ENCODE measurements at regions not wholly inside any gene's neighbourhood (a gene's known extent, or its start where the extent isn't known, plus 50 kb on each side); places are given as distances from the start of the nearest gene placed in this dataset.

GRCh38 chr10:3530783-3531645, 254.0 kb downstream of the KLF6 start:
- H3K27ac ChIP-seq (ENCODE audit: low read length) = 0 out of 2 replicates have a peak overlapping the region, but pooled peaks have one; percentile 9

DNA sequence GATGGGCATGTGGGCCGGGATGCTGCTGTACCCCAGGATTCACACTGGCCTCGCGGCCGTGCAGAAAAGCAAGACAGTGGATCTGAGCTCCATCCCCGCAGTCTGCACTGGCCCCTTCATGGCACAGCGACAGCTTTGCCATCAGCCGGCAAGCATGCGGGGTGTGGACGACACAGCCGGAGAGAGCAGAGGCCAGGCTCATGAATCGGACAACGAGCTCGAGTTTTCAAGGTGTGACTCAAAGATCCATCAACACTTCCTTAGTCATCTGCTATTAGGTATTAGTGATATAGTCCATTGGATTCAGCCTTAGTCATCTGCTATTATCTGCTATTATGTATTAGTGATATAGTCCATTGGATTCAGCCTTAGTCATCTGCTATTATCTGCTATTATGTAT, 254.7 kb downstream of the KLF6 start:
- no peaks in the 10 kb centered on the region for H4K20me1 ChIP-seq (ENCODE audit: low read length)
- CTCF ChIA-PET = interaction anchor here (1.0 kb wide), 1 partner anchor 32 kb away, joined by 3 read pairs; no protein-coding TSS in a partner anchor
- intact Hi-C loops (cut with micrococcal nuclease) = loop anchor here (5.0 to 10.0 kb wide), 2 partner anchors 232 to 524 kb away; no protein-coding TSS in a partner anchor

More at GRCh38 chr10:3530783-3531645, 254.0 kb downstream of the KLF6 start:
- peaks cover 42% of the 10 kb centered on the region for H3K4me1 ChIP-seq (ENCODE audit: insufficient read depth, low read length)
- no peaks in the 10 kb centered on the region for H3K9me3 ChIP-seq (ENCODE audit: low read length)
- no peak overlapping the region for H2AFZ ChIP-seq (ENCODE audit: low read length)
- H3K36me3 ChIP-seq (ENCODE audit: low read depth, low read length) = no peaks in the 10 kb centered on the region
- no peaks in the 10 kb centered on the region for H3F3A ChIP-seq (ENCODE audit: low read length, unreplicated experiment)
- no peak overlapping the region for H3K4me3 ChIP-seq (ENCODE audit: low read length)
- ChIA-PET CTCF (interaction anchor here (1.0 kb wide), 1 partner anchor 32 kb away, joined by 3 read pairs; no protein-coding TSS in a partner anchor), POLR2A (ENCODE audit: unreplicated experiment) (no interaction called here)
- H3K27me3 ChIP-seq (ENCODE audit: low read length) = no peaks in the 10 kb centered on the region
- no peaks in the 10 kb centered on the region for H4K20me1 ChIP-seq (ENCODE audit: low read length)
- no peak overlapping the region for H3K4me2 ChIP-seq (ENCODE audit: low read length)
- H3K9me2 ChIP-seq (replicated peaks; ENCODE audit: low read length) = no peaks in the 10 kb centered on the region
- intact Hi-C loops (cut with micrococcal nuclease) = loop anchor here (5.0 to 10.0 kb wide), 2 partner anchors 231 to 524 kb away; no protein-coding TSS in a partner anchor
- H3K9ac ChIP-seq (ENCODE audit: low read length) = no peak overlapping the region
- TF ChIP-seq EZH2phosphoT487 (IDR thresholded peaks at IDR 0.05; ENCODE audit: borderline replicate concordance, low read length) = no peak
- TF ChIP-seq EZH2 (IDR thresholded peaks at IDR 0.05; ENCODE audit: low read length, unreplicated experiment) = no peak
- TF ChIP-seq, protein P1, sequence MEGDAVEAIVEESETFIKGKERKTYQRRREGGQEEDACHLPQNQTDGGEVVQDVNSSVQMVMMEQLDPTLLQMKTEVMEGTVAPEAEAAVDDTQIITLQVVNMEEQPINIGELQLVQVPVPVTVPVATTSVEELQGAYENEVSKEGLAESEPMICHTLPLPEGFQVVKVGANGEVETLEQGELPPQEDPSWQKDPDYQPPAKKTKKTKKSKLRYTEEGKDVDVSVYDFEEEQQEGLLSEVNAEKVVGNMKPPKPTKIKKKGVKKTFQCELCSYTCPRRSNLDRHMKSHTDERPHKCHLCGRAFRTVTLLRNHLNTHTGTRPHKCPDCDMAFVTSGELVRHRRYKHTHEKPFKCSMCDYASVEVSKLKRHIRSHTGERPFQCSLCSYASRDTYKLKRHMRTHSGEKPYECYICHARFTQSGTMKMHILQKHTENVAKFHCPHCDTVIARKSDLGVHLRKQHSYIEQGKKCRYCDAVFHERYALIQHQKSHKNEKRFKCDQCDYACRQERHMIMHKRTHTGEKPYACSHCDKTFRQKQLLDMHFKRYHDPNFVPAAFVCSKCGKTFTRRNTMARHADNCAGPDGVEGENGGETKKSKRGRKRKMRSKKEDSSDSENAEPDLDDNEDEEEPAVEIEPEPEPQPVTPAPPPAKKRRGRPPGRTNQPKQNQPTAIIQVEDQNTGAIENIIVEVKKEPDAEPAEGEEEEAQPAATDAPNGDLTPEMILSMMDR (conservative IDR thresholded peaks at IDR 0.05; ENCODE audit: low read depth, low read length) = no peak
- ATAC-seq = no peak
- peak; percentile 36 for DNase-seq
- no TSS peak for BruUV-seq (replicated peaks)
- no peaks in the 10 kb centered on the region for H3K79me2 ChIP-seq (ENCODE audit: low read length)

More for the DNA sequence above, 254.7 kb downstream of the KLF6 start:
- Histone ChIP-seq H3K27me3 (ENCODE audit: low read length) (no peaks in the 10 kb centered on the region), H3K9me2 (replicated peaks; ENCODE audit: low read length) (no peaks in the 10 kb centered on the region), H3K79me2 (ENCODE audit: low read length) (no peaks in the 10 kb centered on the region), H2AFZ (ENCODE audit: low read length) (no peak overlapping the region), H3K27ac (ENCODE audit: low read length) (0 out of 2 replicates have a peak overlapping the region, but pooled peaks have one; percentile 25), H3K36me3 (ENCODE audit: low read depth, low read length) (no peaks in the 10 kb centered on the region), H3K4me1 (ENCODE audit: insufficient read depth, low read length) (peaks cover 48% of the 10 kb centered on the region), H3K9me3 (ENCODE audit: low read length) (no peaks in the 10 kb centered on the region), H3K4me3 (ENCODE audit: low read length) (no peak overlapping the region), H3F3A (ENCODE audit: low read length, unreplicated experiment) (no peaks in the 10 kb centered on the region), H3K9ac (ENCODE audit: low read length) (no peak overlapping the region), H3K4me2 (ENCODE audit: low read length) (0 out of 2 replicates have a peak overlapping the region, but pooled peaks have one; percentile 22)
- TF ChIP-seq EZH2 (IDR thresholded peaks at IDR 0.05; ENCODE audit: low read length, unreplicated experiment) (no peak), EZH2phosphoT487 (IDR thresholded peaks at IDR 0.05; ENCODE audit: borderline replicate concordance, low read length) (no peak)
- TF ChIP-seq, protein P1 (conservative IDR thresholded peaks at IDR 0.05; ENCODE audit: low read depth, low read length) = no peak
- ATAC-seq (no peak), DNase-seq (peak; percentile 59)
- BruUV-seq (replicated peaks) = no TSS peak
- POLR2A ChIA-PET (ENCODE audit: unreplicated experiment) = interaction anchor here (0.5 kb wide), 1 partner anchor 61 kb away, joined by 5 read pairs; no protein-coding TSS in a partner anchor

All from PC-3 (cell line).